ENCODE measurements at regions not wholly inside any gene's neighbourhood (a gene's known extent, or its start where the extent isn't known, plus 50 kb on each side); places are given as distances from the start of the nearest gene placed in this dataset.

DNA sequence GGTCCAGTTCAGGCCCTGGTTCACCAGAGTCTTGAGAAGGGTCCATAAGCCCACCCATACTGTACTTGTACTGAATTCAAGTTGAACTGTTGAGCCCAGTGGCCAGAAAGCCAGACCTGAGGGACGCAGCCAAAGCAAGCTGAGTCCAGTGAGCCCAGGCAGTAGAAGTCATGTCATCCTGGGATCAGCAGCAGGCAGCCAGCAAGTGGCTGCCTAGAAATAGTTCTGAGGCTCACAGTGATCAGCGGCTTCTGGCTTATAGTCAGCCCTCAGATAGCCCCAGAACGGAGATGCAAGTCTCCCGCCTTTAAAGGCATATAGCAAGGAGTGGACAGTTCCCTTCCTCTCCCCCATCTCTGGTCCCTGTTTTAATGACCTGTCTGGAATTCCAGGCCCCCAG is 347.1 kb downstream of the FBXW7 start:
- TF ChIP-seq, protein P1, sequence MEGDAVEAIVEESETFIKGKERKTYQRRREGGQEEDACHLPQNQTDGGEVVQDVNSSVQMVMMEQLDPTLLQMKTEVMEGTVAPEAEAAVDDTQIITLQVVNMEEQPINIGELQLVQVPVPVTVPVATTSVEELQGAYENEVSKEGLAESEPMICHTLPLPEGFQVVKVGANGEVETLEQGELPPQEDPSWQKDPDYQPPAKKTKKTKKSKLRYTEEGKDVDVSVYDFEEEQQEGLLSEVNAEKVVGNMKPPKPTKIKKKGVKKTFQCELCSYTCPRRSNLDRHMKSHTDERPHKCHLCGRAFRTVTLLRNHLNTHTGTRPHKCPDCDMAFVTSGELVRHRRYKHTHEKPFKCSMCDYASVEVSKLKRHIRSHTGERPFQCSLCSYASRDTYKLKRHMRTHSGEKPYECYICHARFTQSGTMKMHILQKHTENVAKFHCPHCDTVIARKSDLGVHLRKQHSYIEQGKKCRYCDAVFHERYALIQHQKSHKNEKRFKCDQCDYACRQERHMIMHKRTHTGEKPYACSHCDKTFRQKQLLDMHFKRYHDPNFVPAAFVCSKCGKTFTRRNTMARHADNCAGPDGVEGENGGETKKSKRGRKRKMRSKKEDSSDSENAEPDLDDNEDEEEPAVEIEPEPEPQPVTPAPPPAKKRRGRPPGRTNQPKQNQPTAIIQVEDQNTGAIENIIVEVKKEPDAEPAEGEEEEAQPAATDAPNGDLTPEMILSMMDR (conservative IDR thresholded peaks at IDR 0.05; ENCODE audit: low read length), result no peak
- no peak for TF ChIP-seq EZH2phosphoT487 (IDR thresholded peaks at IDR 0.05; ENCODE audit: borderline replicate concordance, low read depth, low read length)

All from OCI-LY7 (cell line).